ENCODE measurements at regions not wholly inside any gene's neighbourhood (a gene's known extent, or its start where the extent isn't known, plus 50 kb on each side); places are given as distances from the start of the nearest gene placed in this dataset.

DNA sequence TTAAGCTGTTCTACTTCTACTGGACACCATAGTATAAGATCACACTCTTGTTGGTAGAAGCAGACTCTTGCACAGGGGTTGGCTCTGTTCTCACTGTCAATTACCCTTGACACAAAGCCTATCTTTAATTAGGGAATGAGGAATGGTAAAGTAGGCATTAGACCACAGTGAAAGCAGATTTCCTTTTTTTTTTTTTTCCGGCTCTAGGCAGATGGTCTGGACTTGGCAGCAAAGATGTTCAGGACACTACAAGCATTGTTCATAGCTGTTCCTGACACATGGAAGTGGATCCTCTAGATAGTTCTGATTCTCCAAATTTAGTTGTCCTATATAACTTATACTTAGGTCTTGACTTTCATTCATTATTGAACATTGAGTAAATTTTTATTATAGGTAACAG lies 672.2 kb upstream of the CELF4 start:
- TF ChIP-seq CTCF (IDR thresholded peaks at IDR 0.05) (no peak), POLR2A (IDR thresholded peaks at IDR 0.05) (no peak)
